ENCODE measurements at regions not wholly inside any gene's neighbourhood (a gene's known extent, or its start where the extent isn't known, plus 50 kb on each side); places are given as distances from the start of the nearest gene placed in this dataset.

DNA sequence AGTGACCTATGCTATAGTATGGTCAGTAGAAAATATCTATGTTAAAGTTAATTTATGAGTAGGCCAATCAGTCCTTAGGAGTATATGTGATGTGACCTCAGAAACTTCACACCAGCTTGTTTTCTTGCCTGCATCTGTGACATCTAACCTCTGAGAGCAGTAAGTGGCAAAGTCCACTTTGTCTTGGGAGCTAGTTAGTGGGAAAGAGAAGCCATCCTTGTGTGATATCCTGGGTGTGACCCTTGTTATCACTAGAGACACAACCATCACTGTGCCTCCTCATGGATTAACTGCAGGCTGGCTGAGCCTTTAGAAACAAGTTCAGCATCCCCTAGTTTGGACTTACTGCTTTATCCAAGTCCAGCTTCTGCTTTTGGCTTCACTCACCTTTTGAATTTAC is 170.6 kb upstream of the STXBP6 start:
- TF ChIP-seq POLR2A (IDR thresholded peaks at IDR 0.05; ENCODE audit: low read length) (no peak), GATA1 (IDR thresholded peaks at IDR 0.05; ENCODE audit: low read depth, low read length) (no peak)
